ENCODE measurements at regions not wholly inside any gene's neighbourhood (a gene's known extent, or its start where the extent isn't known, plus 50 kb on each side); places are given as distances from the start of the nearest gene placed in this dataset.

DNA sequence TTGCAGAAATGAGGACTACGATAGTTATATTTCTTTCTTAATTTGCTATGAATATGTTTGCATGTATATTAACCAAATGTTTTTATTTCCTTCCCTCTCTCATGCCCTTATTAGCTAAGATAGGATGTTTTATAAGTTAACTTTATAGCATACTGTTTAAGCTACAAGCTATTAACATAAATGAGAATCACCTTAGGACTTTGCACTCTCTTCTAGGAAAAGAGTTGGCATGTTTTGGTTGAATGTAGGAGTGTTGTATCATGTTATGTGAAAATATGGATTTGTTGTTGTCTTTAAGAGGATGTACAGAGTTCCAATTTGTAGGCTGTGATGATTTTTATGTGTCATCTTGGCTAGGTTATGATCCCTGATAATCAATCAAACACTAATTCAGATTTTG is 467.4 kb upstream of the SETBP1 start:
- intact Hi-C loops (cut with micrococcal nuclease), result no loop called here
- WGBS (ENCODE audit: insufficient coverage), result no CpG with 5 or more reads among the region's 1 CpG
- H3K4me1 Mint-ChIP-seq, result no peaks in the 10 kb centered on the region

DNA sequence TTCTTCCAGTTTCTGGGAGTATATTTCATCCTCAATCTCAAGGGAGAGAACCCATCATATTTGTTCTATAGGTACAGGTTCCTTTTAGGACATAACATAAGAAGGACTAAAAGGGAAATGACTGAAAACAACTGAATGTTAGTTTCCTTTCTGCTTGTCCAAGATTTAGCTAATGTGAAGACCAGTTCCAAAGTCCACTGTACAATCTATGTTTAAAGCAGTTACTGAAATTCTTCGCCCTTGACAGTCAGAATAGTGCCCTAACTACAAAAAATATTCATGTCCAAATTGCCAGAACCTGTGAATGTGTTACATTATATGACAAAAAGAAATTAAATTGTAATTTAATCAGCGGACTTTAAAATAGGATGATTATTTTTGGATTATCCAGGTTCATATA is 466.3 kb upstream of the SETBP1 start:
- H3K36me3 Mint-ChIP-seq, result no peaks in the 10 kb centered on the region

More for the DNA sequence above, 467.4 kb upstream of the SETBP1 start:
- H3K4me1 ChIP-seq (ENCODE audit: control insufficient read depth, insufficient read depth, low read length), result no peaks in the 10 kb centered on the region
- Mint-ChIP-seq H3K36me3 (no peaks in the 10 kb centered on the region), H3K27ac (no peak overlapping the region), H3K9me3 (peaks cover 0 to 3% of the 10 kb centered on the region in 2 donors), H3K4me3 (no peak overlapping the region), H3K27me3 (ENCODE audit: low read depth in 2 of 2) (no peaks in the 10 kb centered on the region)
- no peak for DNase-seq
- H3K4me3 ChIP-seq (ENCODE audit: low read length), result no peak overlapping the region
- no peaks in the 10 kb centered on the region for H3K36me3 ChIP-seq (ENCODE audit: control insufficient read depth, insufficient read depth, low read length)
- no peak overlapping the region for H3K27ac ChIP-seq (ENCODE audit: low read length)
- no peaks in the 10 kb centered on the region for H3K9me3 ChIP-seq (ENCODE audit: control insufficient read depth, insufficient read depth, low read length)
- H3K27me3 ChIP-seq (ENCODE audit: control insufficient read depth, insufficient read depth, low read length), result no peaks in the 10 kb centered on the region
- no peak for ATAC-seq
- TF ChIP-seq, protein P1, sequence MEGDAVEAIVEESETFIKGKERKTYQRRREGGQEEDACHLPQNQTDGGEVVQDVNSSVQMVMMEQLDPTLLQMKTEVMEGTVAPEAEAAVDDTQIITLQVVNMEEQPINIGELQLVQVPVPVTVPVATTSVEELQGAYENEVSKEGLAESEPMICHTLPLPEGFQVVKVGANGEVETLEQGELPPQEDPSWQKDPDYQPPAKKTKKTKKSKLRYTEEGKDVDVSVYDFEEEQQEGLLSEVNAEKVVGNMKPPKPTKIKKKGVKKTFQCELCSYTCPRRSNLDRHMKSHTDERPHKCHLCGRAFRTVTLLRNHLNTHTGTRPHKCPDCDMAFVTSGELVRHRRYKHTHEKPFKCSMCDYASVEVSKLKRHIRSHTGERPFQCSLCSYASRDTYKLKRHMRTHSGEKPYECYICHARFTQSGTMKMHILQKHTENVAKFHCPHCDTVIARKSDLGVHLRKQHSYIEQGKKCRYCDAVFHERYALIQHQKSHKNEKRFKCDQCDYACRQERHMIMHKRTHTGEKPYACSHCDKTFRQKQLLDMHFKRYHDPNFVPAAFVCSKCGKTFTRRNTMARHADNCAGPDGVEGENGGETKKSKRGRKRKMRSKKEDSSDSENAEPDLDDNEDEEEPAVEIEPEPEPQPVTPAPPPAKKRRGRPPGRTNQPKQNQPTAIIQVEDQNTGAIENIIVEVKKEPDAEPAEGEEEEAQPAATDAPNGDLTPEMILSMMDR (IDR thresholded peaks at IDR 0.05), result no peak

DNA sequence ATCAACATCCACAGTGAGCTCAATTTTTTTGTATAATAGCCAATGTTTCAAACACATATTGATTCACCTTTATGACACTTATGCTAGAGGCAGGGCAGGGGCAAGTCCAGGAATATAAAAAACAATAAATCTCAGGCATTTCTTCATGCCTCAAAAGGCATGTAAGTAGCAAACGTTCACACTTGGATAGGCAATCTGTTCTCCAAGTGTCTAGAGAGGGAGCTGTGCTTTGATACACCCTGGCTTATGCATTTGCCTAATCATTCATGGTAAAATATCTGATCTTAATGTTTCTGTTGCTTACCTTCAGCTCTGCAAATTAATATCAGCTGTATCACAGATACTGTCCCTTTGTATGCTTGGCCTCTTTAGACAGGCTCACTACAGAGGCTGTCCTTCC is 464.5 kb upstream of the SETBP1 start:
- Mint-ChIP-seq H3K36me3 (no peaks in the 10 kb centered on the region), H3K27me3 (ENCODE audit: low read depth in 2 of 2) (no peaks in the 10 kb centered on the region), H3K27ac (no peak overlapping the region), H3K9me3 (peaks cover 0 to 3% of the 10 kb centered on the region in 2 donors), H3K4me3 (no peak overlapping the region), H3K4me1 (no peaks in the 10 kb centered on the region)
- Histone ChIP-seq H3K4me1 (ENCODE audit: control insufficient read depth, insufficient read depth, low read length) (no peaks in the 10 kb centered on the region), H3K36me3 (ENCODE audit: control insufficient read depth, insufficient read depth, low read length) (no peaks in the 10 kb centered on the region), H3K9me3 (ENCODE audit: control insufficient read depth, insufficient read depth, low read length) (no peaks in the 10 kb centered on the region), H3K27ac (ENCODE audit: low read length) (no peak overlapping the region), H3K27me3 (ENCODE audit: control insufficient read depth, insufficient read depth, low read length) (no peaks in the 10 kb centered on the region), H3K4me3 (ENCODE audit: low read length) (no peak overlapping the region)
- DNase-seq (no peak), ATAC-seq (no peak)
- TF ChIP-seq, protein P1 (IDR thresholded peaks at IDR 0.05), result no peak
- intact Hi-C loops (cut with micrococcal nuclease), result no loop called here
- 64% methylated on average over 1 of the region's 1 CpG for WGBS (ENCODE audit: insufficient coverage)

More for the DNA sequence above, 466.3 kb upstream of the SETBP1 start:
- Mint-ChIP-seq H3K4me3 (no peak overlapping the region), H3K9me3 (peaks cover 0 to 3% of the 10 kb centered on the region in 2 donors), H3K27me3 (ENCODE audit: low read depth in 2 of 2) (no peaks in the 10 kb centered on the region), H3K4me1 (no peaks in the 10 kb centered on the region), H3K27ac (no peak overlapping the region)
- Histone ChIP-seq H3K27ac (ENCODE audit: low read length) (no peak overlapping the region), H3K27me3 (ENCODE audit: control insufficient read depth, insufficient read depth, low read length) (no peaks in the 10 kb centered on the region), H3K9me3 (ENCODE audit: control insufficient read depth, insufficient read depth, low read length) (no peaks in the 10 kb centered on the region), H3K4me1 (ENCODE audit: control insufficient read depth, insufficient read depth, low read length) (no peaks in the 10 kb centered on the region), H3K4me3 (ENCODE audit: low read length) (no peak overlapping the region), H3K36me3 (ENCODE audit: control insufficient read depth, insufficient read depth, low read length) (no peaks in the 10 kb centered on the region)
- intact Hi-C loops (cut with micrococcal nuclease), result no loop called here
- DNase-seq (no peak), ATAC-seq (no peak)
- TF ChIP-seq, protein P1 (IDR thresholded peaks at IDR 0.05), result no peak
- WGBS (ENCODE audit: insufficient coverage), result no CpG with 5 or more reads among the region's 2 CpGs

DNA sequence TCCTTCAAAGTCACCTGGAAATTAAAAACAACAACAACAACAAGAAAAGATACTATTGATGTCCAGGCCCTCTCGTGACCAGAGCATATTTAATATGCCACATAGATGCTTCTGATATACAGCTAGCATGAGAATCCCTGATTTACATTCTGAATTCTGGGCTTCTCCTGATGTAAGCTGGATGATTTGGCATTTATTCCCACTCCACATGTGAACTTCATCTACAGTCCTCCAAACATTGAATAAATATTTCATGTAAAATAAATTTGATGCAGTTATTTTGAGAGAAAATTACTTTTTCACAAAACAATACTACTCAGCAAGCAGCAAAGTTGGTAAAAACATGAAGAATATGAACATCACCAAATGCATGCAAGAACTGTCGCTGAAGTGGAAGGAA is 453.2 kb upstream of the SETBP1 start:
- no peak overlapping the region for H3K4me3 Mint-ChIP-seq
- Histone ChIP-seq H3K36me3 (ENCODE audit: control insufficient read depth, insufficient read depth, low read length) (no peaks in the 10 kb centered on the region), H3K9me3 (ENCODE audit: control insufficient read depth, insufficient read depth, low read length) (no peaks in the 10 kb centered on the region), H3K4me3 (ENCODE audit: low read length) (no peak overlapping the region), H3K4me1 (ENCODE audit: control insufficient read depth, insufficient read depth, low read length) (no peaks in the 10 kb centered on the region), H3K27ac (ENCODE audit: low read length) (no peak overlapping the region), H3K27me3 (ENCODE audit: control insufficient read depth, insufficient read depth, low read length) (no peaks in the 10 kb centered on the region)
- H3K9me3 Mint-ChIP-seq, result no peaks in the 10 kb centered on the region
- 83% methylated on average over 2 of the region's 2 CpGs for WGBS (ENCODE audit: insufficient coverage)
- no peaks in the 10 kb centered on the region for H3K4me1 Mint-ChIP-seq
- TF ChIP-seq, protein P1 (IDR thresholded peaks at IDR 0.05), result no peak
- H3K36me3 Mint-ChIP-seq, result no peaks in the 10 kb centered on the region
- ATAC-seq (no peak), DNase-seq (no peak)
- H3K27ac Mint-ChIP-seq, result no peak overlapping the region
- intact Hi-C loops (cut with micrococcal nuclease), result no loop called here
- H3K27me3 Mint-ChIP-seq (ENCODE audit: low read depth in 2 of 2), result peaks cover 0 to 8% of the 10 kb centered on the region in 2 donors

Data from natural killer cell (primary cell).